Lung microvascular endothelial cell (primary cell): ENCODE measurements at regions not wholly inside any gene's neighbourhood (a gene's known extent, or its start where the extent isn't known, plus 50 kb on each side); places are given as distances from the start of the nearest gene placed in this dataset.

Experiments
- DNase-seq, 2 donors: peaks; one replicate each; pipeline versions ENCODE4 v3.0.0 to v3.0.0-alpha.2; 2010; ENCODE audit warnings: low read depth in 2 of 2

- DNase-seq: peak in 1 of 2 donors; percentile 86
Observed at GRCh38 chr9:71589612-71590011, 178.7 kb downstream of the CEMIP2 start.

GRCh38 chr9:71587576-71588362 lies 180.5 kb downstream of the CEMIP2 start:
- no peak for DNase-seq

GRCh38 chr9:71583792-71584191 lies 184.5 kb downstream of the CEMIP2 start:
- no peak for DNase-seq

GRCh38 chr9:71582347-71582746 lies 186.0 kb downstream of the CEMIP2 start:
- no peak for DNase-seq

GRCh38 chr9:71581101-71581500 lies 187.2 kb downstream of the CEMIP2 start:
- DNase-seq: no peak

GRCh38 chr9:71571186-71571585 lies 197.1 kb downstream of the CEMIP2 start:
- no peak for DNase-seq

- DNase-seq: no peak
Observed at GRCh38 chr9:71567890-71568289, 200.4 kb downstream of the CEMIP2 start.

GRCh38 chr9:71562140-71562539 lies 206.2 kb downstream of the CEMIP2 start:
- DNase-seq: no peak

- DNase-seq: no peak
Observed at GRCh38 chr9:71557310-71557709, 211.0 kb downstream of the CEMIP2 start.

- no peak for DNase-seq
Observed at GRCh38 chr9:71552480-71552879, 215.8 kb downstream of the CEMIP2 start.

- DNase-seq: no peak
Observed at GRCh38 chr9:71549023-71549422, 219.3 kb downstream of the CEMIP2 start.

GRCh38 chr9:71544464-71544863 lies 223.8 kb downstream of the CEMIP2 start:
- DNase-seq: no peak

- no peak for DNase-seq
Observed at GRCh38 chr9:71541436-71541835, 226.9 kb downstream of the CEMIP2 start.

GRCh38 chr9:71524996-71525580 lies 243.2 kb downstream of the CEMIP2 start:
- DNase-seq: no peak

GRCh38 chr9:71524516-71524915 lies 243.8 kb downstream of the CEMIP2 start:
- peak in 1 of 2 donors; percentile 61 for DNase-seq

GRCh38 chr9:71521132-71521531 lies 247.2 kb downstream of the CEMIP2 start:
- no peak for DNase-seq

GRCh38 chr9:71519098-71519696 lies 249.1 kb downstream of the CEMIP2 start:
- no peak for DNase-seq

GRCh38 chr9:71518045-71518827 lies 250.1 kb downstream of the CEMIP2 start:
- DNase-seq: no peak

GRCh38 chr9:71515626-71516025 lies 252.7 kb downstream of the CEMIP2 start:
- no peak for DNase-seq

GRCh38 chr9:71515107-71515506 lies 253.2 kb downstream of the CEMIP2 start:
- DNase-seq: no peak

- DNase-seq: no peak
Observed at GRCh38 chr9:71514344-71514975, 253.9 kb downstream of the CEMIP2 start.

GRCh38 chr9:71509054-71509453 lies 259.3 kb downstream of the CEMIP2 start:
- peak; percentile 5 to 18 for DNase-seq
